ENCODE measurements at regions not wholly inside any gene's neighbourhood (a gene's known extent, or its start where the extent isn't known, plus 50 kb on each side); places are given as distances from the start of the nearest gene placed in this dataset.

DNA sequence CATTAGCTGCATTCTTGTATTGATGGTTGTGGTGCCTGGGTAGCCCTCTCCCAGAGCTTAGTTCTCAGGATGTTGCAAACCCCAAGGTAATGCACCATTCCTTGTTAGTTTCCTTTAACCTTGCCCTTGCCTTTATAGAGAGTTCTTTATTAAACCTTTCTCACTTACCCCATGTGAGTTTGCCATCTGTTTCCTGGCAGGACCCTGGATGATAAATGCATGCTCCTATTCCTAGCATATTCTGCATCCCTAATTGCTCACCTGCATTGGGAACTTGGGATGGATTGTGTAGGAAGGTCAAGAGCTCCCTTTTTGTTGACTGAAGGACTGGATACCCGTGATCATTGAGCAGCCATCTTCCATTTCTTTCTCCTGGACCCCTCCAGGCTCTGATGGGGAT lies 59.9 kb upstream of the AP1S2 start:
- no peak for DNase-seq

DNA sequence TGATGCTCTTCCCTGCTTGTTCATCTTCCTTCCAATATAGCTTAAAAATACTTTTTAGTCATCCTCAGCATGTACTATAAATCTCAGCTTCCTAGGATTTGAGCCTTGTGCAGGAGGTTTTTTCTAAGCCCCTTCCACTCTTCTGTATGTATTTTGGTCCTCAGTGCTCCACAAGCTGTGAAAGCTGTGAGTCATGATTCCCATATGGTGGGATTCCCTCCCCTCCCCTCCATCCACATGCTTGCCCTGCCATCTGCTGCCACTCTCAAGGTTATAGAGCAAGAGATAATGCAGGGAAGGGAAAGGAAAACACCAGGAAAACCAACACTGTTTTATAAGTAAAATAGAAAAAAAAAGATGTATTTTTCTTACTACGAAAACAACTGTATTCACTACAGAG lies 58.5 kb upstream of the AP1S2 start:
- DNase-seq = no peak

DNA sequence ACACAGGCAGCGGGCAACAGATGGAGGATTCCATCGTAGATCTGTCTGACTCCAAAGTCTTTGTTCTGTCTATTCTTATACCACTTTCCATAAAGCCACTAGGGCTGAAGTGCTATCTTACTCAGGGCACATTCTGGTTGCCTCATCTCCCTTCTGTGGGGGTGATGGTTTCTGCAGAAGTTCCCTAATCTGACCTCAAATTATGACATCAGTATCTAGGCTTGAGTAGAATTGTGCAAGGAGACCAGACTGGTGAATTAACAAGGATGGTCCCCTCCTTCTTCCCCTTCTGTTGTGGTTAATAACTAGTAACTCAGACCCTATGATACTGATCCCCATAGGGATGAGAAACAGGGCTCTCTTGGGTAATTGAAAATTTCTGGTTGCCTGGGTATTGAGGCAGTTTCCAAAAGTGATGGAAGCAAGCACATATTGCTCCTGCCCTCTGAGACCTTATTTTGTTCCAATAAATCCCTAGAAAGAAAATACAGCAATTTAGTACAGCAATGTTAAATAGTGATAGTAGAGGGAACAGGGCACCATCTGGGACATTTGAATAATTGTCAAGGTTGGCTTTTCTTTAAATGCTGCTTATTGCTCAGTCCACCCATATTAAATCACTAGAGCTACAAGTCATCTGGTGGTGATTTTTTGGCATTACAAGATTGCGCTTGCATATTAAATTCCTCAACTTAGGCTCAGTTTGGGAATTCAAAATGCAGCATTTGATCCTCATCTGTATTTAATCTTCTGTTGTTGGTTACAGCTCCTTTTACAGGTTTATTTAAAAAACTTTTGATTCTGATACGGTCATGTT lies 57.3 kb upstream of the AP1S2 start:
- DNase-seq = no peak

DNA sequence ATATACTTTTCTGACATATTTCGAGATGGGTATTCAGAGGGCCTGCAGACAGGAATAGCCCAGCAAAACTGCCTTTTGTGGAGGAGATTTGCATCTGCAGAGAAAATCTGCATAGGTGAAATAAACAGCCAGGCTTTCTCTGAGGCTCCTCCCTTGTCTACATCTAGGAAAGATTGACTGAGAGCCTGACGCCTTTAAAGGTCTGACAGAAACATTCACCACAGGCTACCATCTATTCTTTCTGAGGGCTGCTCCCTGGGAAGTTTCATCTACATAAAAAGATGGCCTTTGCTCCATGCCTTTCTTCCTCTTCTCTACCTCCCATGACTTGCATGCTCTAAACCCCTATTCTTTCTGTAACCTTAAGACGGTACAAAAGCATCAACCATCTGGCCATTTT lies 55.0 kb upstream of the AP1S2 start:
- no peak for DNase-seq

DNA sequence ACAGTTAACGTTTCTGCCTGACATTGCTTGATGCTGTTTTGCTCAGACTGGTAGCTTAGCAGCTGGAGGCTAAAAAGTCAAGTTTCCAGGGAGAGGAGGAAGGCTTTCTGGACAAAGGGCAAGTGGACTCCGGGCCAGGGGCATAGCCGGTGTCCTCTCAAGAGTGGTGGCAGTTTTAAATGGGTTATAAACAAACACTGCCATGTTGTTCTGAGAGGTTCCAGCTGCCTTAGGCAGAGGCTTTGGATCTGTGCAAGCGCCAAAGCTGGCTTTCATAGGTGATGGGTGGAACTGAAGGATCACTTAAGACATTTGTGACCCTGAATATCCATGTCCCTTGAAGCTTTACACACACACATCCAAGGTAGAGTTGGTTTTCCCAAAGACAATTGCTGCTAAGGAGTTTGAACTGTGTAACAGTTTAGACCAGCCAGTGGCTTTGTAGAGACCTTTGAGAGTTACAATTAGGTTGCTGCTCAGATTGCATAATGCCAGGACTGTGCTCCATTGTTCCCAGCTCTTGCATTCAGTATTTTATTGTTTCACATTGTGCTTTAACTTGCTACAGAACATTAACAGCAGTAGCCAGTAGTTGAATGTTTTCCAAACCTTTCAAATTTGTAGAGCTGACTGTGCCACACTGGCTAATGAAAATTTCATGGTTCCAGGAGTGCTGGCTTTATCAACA lies 54.1 kb upstream of the AP1S2 start:
- DNase-seq = peak; percentile 33

DNA sequence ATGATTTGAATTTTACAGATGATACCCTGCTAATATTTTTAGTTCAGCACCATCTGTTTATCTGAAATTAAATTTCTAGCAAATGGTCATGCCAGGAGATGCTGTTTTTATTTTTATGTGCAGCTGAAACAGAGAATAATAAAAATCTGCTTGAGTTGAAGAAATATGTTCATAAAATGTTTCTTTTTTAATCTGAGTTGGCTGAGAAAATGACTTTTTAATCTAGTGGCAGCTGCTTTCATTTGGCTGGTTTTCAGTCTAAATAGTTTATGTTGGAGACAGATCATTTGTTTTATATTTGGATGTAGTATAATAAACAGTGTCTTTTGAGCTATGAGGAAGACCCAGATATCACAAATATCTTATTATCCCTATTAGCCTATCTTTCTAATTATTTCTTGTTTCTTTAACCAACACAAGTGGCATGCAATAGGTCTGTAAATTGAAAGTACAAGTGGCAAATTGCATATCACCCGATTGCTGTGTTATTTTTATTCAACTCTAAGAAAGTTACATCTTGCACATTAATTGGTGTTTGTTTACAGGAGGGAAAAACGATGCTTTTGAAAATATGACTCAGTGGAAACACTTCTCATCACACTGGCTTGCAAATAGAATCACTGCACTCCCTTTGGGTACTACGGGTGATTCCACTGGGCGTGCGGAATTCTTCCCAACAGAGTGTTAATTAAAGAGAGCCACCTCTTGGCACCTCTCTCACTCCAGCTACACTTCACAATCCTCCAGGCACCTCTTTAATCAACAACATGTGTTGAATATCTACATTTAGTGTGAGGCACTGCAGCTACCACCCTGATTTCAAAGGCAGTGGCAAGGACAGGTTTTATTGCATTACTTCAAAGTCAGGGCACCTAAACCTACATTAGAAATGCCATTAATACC lies 51.7 kb upstream of the AP1S2 start:
- DNase-seq = no peak

Data from NCI-H345 (cell line).